H9 (cell line): ENCODE measurements at regions not wholly inside any gene's neighbourhood (a gene's known extent, or its start where the extent isn't known, plus 50 kb on each side); places are given as distances from the start of the nearest gene placed in this dataset.

Experiments
- DNase-seq: peaks from one replicate; pipeline ENCODE4 v3.0.0-alpha.2; 2017
- H2AFZ ChIP-seq: one replicate; pipeline ENCODE4 v1.6.1; 2013; ENCODE audit warnings: mild to moderate bottlenecking, low read length, control low read depth, moderate library complexity
- H2AK5ac ChIP-seq: 2 replicates; pipeline ENCODE4 v1.6.1; 2013; ENCODE audit warnings: low read length, control low read depth, mixed read lengths; ENCODE audit not compliant: insufficient read length
- H2BK120ac ChIP-seq: one replicate; pipeline ENCODE4 v1.6.1; 2013; ENCODE audit warnings: low read depth, mild to moderate bottlenecking, low read length, control low read depth, inconsistent platforms; ENCODE audit not compliant: poor library complexity, severe bottlenecking
- H2BK12ac ChIP-seq: 2 replicates; pipeline ENCODE4 v1.6.1; 2013; ENCODE audit warnings: low read length, control low read depth, mixed read lengths, low read depth; ENCODE audit not compliant: insufficient read length
- H2BK15ac ChIP-seq: 2 replicates; pipeline ENCODE4 v1.6.1; 2013; ENCODE audit warnings: low read depth, low read length, control low read depth
- H2BK20ac ChIP-seq: one replicate; pipeline ENCODE4 v1.6.1; 2013; ENCODE audit warnings: low read depth, mild to moderate bottlenecking, low read length, control low read depth, inconsistent platforms; ENCODE audit not compliant: poor library complexity, severe bottlenecking
- H2BK5ac ChIP-seq: 2 replicates; pipeline ENCODE4 v1.6.1; 2013; ENCODE audit warnings: low read length, control low read depth, mixed read lengths; ENCODE audit not compliant: insufficient read length
- H3K14ac ChIP-seq: 2 replicates; pipeline ENCODE4 v1.6.1; 2013; ENCODE audit warnings: low read length, control low read depth; ENCODE audit not compliant: insufficient read depth
- H3K18ac ChIP-seq: 2 replicates; pipeline ENCODE4 v1.6.1; 2013; ENCODE audit warnings: low read depth, mild to moderate bottlenecking, mixed read lengths, low read length, control low read depth; ENCODE audit not compliant: insufficient read length
- H3K23ac ChIP-seq: 2 replicates; pipeline ENCODE4 v1.6.1; 2013; ENCODE audit warnings: low read length, control low read depth, mixed read lengths, low read depth; ENCODE audit not compliant: insufficient read length
- H3K23me2 ChIP-seq: 2 replicates; pipeline ENCODE4 v1.6.1; 2013; ENCODE audit warnings: low read depth, mild to moderate bottlenecking, mixed read lengths, low read length, control low read depth; ENCODE audit not compliant: insufficient read length, poor library complexity, severe bottlenecking
- H3K27ac ChIP-seq: 2 replicates; pipeline ENCODE4 v1.5.1; 2013; ENCODE audit warnings: low read length, control low read depth, mixed read lengths, low read depth; ENCODE audit not compliant: insufficient read length
- H3K27me3 ChIP-seq: 2 replicates; pipeline ENCODE4 v1.6.1; 2013; ENCODE audit warnings: low read length, control low read depth, inconsistent platforms; ENCODE audit not compliant: insufficient read depth
- H3K4ac ChIP-seq: 2 replicates; pipeline ENCODE4 v1.6.1; 2013; ENCODE audit warnings: low read depth, mild to moderate bottlenecking, control low read depth, inconsistent platforms, low read length, moderate library complexity
- H3K4me1 ChIP-seq: 2 replicates; pipeline ENCODE4 v1.6.1; 2013; ENCODE audit warnings: low read length, control low read depth, inconsistent platforms; ENCODE audit not compliant: insufficient read depth
- H3K4me2 ChIP-seq: 2 replicates; pipeline ENCODE4 v1.6.1; 2013; ENCODE audit warnings: low read length, control low read depth, mixed read lengths; ENCODE audit not compliant: insufficient read length, insufficient read depth
- H3K56ac ChIP-seq: 2 replicates; pipeline ENCODE4 v1.6.1; 2013; ENCODE audit warnings: low read depth, mild to moderate bottlenecking, mixed read lengths, low read length, control low read depth; ENCODE audit not compliant: insufficient read length
- H3K79me1 ChIP-seq: 2 replicates; pipeline ENCODE4 v1.6.1; 2013; ENCODE audit warnings: low read depth, mild to moderate bottlenecking, moderate library complexity, low read length, control low read depth, inconsistent platforms; ENCODE audit not compliant: insufficient read depth, poor library complexity, severe bottlenecking
- H3K79me2 ChIP-seq: 2 replicates; pipeline ENCODE4 v1.6.1; 2013; ENCODE audit warnings: low read length, control low read depth, inconsistent platforms; ENCODE audit not compliant: insufficient read depth
- H3K9ac ChIP-seq: 2 replicates; pipeline ENCODE4 v1.6.1; 2013; ENCODE audit warnings: low read length, control low read depth, mixed read lengths; ENCODE audit not compliant: insufficient read length; ENCODE audit errors: extremely low read depth
- H3K9me3 ChIP-seq: one replicate; pipeline ENCODE4 v1.6.1; 2013; ENCODE audit warnings: low read depth, low read length, inconsistent platforms; ENCODE audit not compliant: control insufficient read depth
- H3T11ph ChIP-seq: one replicate; pipeline ENCODE4 v1.6.1; 2013; ENCODE audit warnings: mild to moderate bottlenecking, low read length, control low read depth, inconsistent platforms
- H4K20me1 ChIP-seq: one replicate; pipeline ENCODE4 v1.6.1; 2013; ENCODE audit not compliant: control insufficient read depth, insufficient read length, insufficient read depth
- H4K5ac ChIP-seq: 2 replicates; pipeline ENCODE4 v1.6.1; 2013; ENCODE audit warnings: low read depth, mild to moderate bottlenecking, mixed read lengths, low read length, control low read depth; ENCODE audit not compliant: insufficient read length
- H4K8ac ChIP-seq: replicated peaks from 2 replicates; pipeline ENCODE4 v1.6.1; 2013; ENCODE audit warnings: low read length, control low read depth, mixed read lengths, low read depth; ENCODE audit not compliant: insufficient read length
- H4K91ac ChIP-seq: 2 replicates; pipeline ENCODE4 v1.6.1; 2013; ENCODE audit warnings: low read depth, mild to moderate bottlenecking, moderate library complexity, mixed read lengths, low read length, control low read depth; ENCODE audit not compliant: insufficient read length
- H3K27ac Mint-ChIP-seq, 3 experiments: 2 replicates in 2 of 3; 3 replicates in 1 of 3; pipeline ENCODE4 v1.8.0; 2020 to 2021; ENCODE audit warnings: mixed read lengths in 3 of 3, mild to moderate bottlenecking in 1 of 3, moderate library complexity in 1 of 3
- H3K27me3 Mint-ChIP-seq: 2 replicates; pipeline ENCODE4 v1.8.0; 2021; ENCODE audit warnings: low read depth, mild to moderate bottlenecking, moderate library complexity, mixed read lengths
- H3K36me3 Mint-ChIP-seq, 3 experiments: 2 replicates in 2 of 3; 3 replicates in 1 of 3; pipeline ENCODE4 v1.8.0; 2020 to 2021; ENCODE audit warnings: low read depth in 3 of 3, mixed read lengths in 3 of 3; ENCODE audit not compliant: insufficient read depth in 1 of 3
- H3K4me1 Mint-ChIP-seq, 2 experiments: 2 replicates each; pipeline ENCODE4 v1.8.0; 2020; ENCODE audit warnings: mixed read lengths in 2 of 2
- H3K4me3 Mint-ChIP-seq, 2 experiments: 2 replicates in 1 of 2; 3 replicates in 1 of 2; pipeline ENCODE4 v1.8.0; 2020 to 2021; ENCODE audit warnings: mild to moderate bottlenecking in 2 of 2, mixed read lengths in 2 of 2, moderate library complexity in 1 of 2
- H3K9me3 Mint-ChIP-seq, 2 experiments: 2 replicates in 1 of 2; 3 replicates in 1 of 2; pipeline ENCODE4 v1.8.0; 2020; ENCODE audit warnings: mild to moderate bottlenecking in 2 of 2, mixed read lengths in 2 of 2, moderate library complexity in 1 of 2
- CTCF ChIP-seq: fragments of 200-600 bp; sonication (generic); conservative IDR thresholded peaks from 3 replicates; pipeline ENCODE4 v1.8.0; 2021; ENCODE audit warnings: antibody characterized with exemption, mild to moderate bottlenecking
- WGBS: extraction: QIAGEN DNeasy Blood & Tissue Kit; methylation state at CpG from one replicate; pipeline ENCODE4 v1.1.7; 2013; ENCODE audit warnings: missing lambda C conversion rate, low lambda C conversion rate, mixed read lengths; ENCODE audit not compliant: insufficient read length; ENCODE audit errors: extremely low coverage; 5-methylcytosine and 5-hydroxymethylcytosine counted together

- Histone ChIP-seq H3K79me1 (no peaks in the 10 kb centered on the region), H3T11ph (no peak overlapping the region)
Observed at GRCh38 chr2:62410015-62410453, 96.0 kb downstream of the TMEM17 start.

More at GRCh38 chr2:62410015-62410453, 96.0 kb downstream of the TMEM17 start:
- no peak overlapping the region for H4K5ac ChIP-seq
- no peak overlapping the region for H3K56ac ChIP-seq
- H2BK120ac ChIP-seq = no peak overlapping the region
- H3K27me3 ChIP-seq = no peaks in the 10 kb centered on the region
- H3K27me3 Mint-ChIP-seq = no peaks in the 10 kb centered on the region
- H2BK15ac ChIP-seq = no peak overlapping the region
- H3K4ac ChIP-seq = no peak overlapping the region
- no peaks in the 10 kb centered on the region for H3K79me2 ChIP-seq
- WGBS = no CpG with 5 or more reads among the region's 9 CpGs
- no peak overlapping the region for H2AK5ac ChIP-seq
- no peak for DNase-seq
- H2AFZ ChIP-seq = no peak overlapping the region
- H2BK20ac ChIP-seq = no peak overlapping the region
- no peaks in the 10 kb centered on the region for H3K23me2 ChIP-seq
- no peak overlapping the region for H2BK5ac ChIP-seq
- peaks cover 4% of the 10 kb centered on the region; the same call in 1 of the 2 replicates for H3K4me1 ChIP-seq
- no peak overlapping the region for H4K91ac ChIP-seq
- H3K9me3 Mint-ChIP-seq = peaks cover 25 to 26% of the 10 kb centered on the region in 2 experiments
- no peak overlapping the region for H3K4me2 ChIP-seq
- no peak overlapping the region for H4K8ac ChIP-seq
- H2BK12ac ChIP-seq = no peak overlapping the region
- no peak overlapping the region for H3K23ac ChIP-seq
- H3K14ac ChIP-seq = no peak overlapping the region; the same call in 1 of the 2 replicates
- H3K9me3 ChIP-seq = no peaks in the 10 kb centered on the region
- peaks cover 0 to 27% (median 18%) of the 10 kb centered on the region in 3 experiments; a peak in 6 of 7 replicates for H3K36me3 Mint-ChIP-seq
- no peak overlapping the region for H3K27ac ChIP-seq
- H4K20me1 ChIP-seq = no peaks in the 10 kb centered on the region
- no peak overlapping the region for H3K18ac ChIP-seq
- H3K4me1 Mint-ChIP-seq = peaks cover 37 to 48% of the 10 kb centered on the region in 2 experiments
- no peak overlapping the region for H3K4me3 Mint-ChIP-seq
- peak overlapping the region in 1 of 3 experiments; percentile 79; a peak in 2 of 7 replicates for H3K27ac Mint-ChIP-seq
- TF ChIP-seq CTCF = peak; percentile 30; the same call in 2 of the 3 replicates
- no peak overlapping the region for H3K9ac ChIP-seq
